Uterus (tissue), 2 donors: ENCODE measurements at regions not wholly inside any gene's neighbourhood (a gene's known extent, or its start where the extent isn't known, plus 50 kb on each side); places are given as distances from the start of the nearest gene placed in this dataset.

Experiments
- CTCF ChIP-seq, 4 experiments: fragments of 200-600 bp in 2 of 4; fragments of 450-650 bp in 2 of 4; sonication (generic) in 2 of 4; IDR thresholded peaks; one replicate each; pipeline ENCODE4 v1.5.1; 2016 to 2019; ENCODE audit warnings: antibody characterized with exemption in 4 of 4, mild to moderate bottlenecking in 2 of 4, moderate library complexity in 1 of 4
- POLR2A ChIP-seq, 2 donors: fragments of 450-650 bp; IDR thresholded peaks; one replicate each; pipeline ENCODE4 v1.6.1; 2016; ENCODE audit warnings: antibody characterized with exemption in 2 of 2, mild to moderate bottlenecking in 1 of 2, moderate library complexity in 1 of 2

GRCh38 chr11:79897896-79898295 lies 457.1 kb upstream of the TENM4 start:
- TF ChIP-seq CTCF (IDR thresholded peaks at IDR 0.05) (no peak), POLR2A (IDR thresholded peaks at IDR 0.05) (no peak)
